GM23338 (cell line): ENCODE measurements at regions not wholly inside any gene's neighbourhood (a gene's known extent, or its start where the extent isn't known, plus 50 kb on each side); places are given as distances from the start of the nearest gene placed in this dataset.

Experiments used
- ETS1 ChIP-seq: IDR thresholded peaks from 2 replicates; pipeline ENCODE4 v1.6.1; 2016; ENCODE audit warnings: antibody characterized with exemption
- EZH2phosphoT487 ChIP-seq: fragments of 200-600 bp; sonication (generic); IDR thresholded peaks from one replicate; pipeline ENCODE4 v1.8.1; 2018; ENCODE audit warnings: antibody characterized with exemption; ENCODE audit not compliant: unreplicated experiment
- JUNB ChIP-seq: IDR thresholded peaks from one replicate; pipeline ENCODE4 v1.6.1; 2016; ENCODE audit warnings: antibody characterized with exemption; ENCODE audit not compliant: unreplicated experiment
- POLR2AphosphoS5 ChIP-seq: IDR thresholded peaks from 2 replicates; pipeline ENCODE4 v1.6.1; 2016; ENCODE audit warnings: antibody characterized with exemption, low read depth
- TF ChIP-seq, protein P1 (sequence below): IDR thresholded peaks from one replicate; pipeline ENCODE4 v1.6.1; 2018; ENCODE audit warnings: antibody characterized with exemption; ENCODE audit not compliant: unreplicated experiment
- TF ChIP-seq, protein P2 (sequence below): fragments of 250-450 bp; sonication (Bioruptor Pico); IDR thresholded peaks from 2 replicates; pipeline ENCODE4 v1.5.0; 2020; ENCODE audit warnings: mild to moderate bottlenecking, moderate library complexity

DNA sequence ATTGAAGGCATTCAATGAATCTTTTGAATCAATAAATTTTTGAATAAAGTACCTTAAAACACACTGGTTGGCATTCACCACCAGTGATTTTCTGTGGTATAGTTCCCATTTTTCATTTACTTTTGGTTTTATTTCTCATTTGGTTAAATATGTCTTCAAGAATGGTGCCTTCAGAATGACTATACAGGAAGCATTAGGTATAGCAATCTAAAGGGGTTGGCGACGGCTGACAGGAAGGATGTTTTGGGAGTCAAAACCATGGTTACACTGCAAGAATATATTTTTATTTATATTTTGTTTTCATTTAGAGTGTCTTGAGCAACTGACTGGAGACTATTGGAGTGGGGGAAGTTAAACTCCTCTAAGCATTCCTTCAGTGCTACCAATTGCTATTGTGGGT, 235.7 kb downstream of the HTR1A start (continued):
- TF ChIP-seq, protein P1, sequence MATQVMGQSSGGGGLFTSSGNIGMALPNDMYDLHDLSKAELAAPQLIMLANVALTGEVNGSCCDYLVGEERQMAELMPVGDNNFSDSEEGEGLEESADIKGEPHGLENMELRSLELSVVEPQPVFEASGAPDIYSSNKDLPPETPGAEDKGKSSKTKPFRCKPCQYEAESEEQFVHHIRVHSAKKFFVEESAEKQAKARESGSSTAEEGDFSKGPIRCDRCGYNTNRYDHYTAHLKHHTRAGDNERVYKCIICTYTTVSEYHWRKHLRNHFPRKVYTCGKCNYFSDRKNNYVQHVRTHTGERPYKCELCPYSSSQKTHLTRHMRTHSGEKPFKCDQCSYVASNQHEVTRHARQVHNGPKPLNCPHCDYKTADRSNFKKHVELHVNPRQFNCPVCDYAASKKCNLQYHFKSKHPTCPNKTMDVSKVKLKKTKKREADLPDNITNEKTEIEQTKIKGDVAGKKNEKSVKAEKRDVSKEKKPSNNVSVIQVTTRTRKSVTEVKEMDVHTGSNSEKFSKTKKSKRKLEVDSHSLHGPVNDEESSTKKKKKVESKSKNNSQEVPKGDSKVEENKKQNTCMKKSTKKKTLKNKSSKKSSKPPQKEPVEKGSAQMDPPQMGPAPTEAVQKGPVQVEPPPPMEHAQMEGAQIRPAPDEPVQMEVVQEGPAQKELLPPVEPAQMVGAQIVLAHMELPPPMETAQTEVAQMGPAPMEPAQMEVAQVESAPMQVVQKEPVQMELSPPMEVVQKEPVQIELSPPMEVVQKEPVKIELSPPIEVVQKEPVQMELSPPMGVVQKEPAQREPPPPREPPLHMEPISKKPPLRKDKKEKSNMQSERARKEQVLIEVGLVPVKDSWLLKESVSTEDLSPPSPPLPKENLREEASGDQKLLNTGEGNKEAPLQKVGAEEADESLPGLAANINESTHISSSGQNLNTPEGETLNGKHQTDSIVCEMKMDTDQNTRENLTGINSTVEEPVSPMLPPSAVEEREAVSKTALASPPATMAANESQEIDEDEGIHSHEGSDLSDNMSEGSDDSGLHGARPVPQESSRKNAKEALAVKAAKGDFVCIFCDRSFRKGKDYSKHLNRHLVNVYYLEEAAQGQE = no peak
- TF ChIP-seq, protein P2, sequence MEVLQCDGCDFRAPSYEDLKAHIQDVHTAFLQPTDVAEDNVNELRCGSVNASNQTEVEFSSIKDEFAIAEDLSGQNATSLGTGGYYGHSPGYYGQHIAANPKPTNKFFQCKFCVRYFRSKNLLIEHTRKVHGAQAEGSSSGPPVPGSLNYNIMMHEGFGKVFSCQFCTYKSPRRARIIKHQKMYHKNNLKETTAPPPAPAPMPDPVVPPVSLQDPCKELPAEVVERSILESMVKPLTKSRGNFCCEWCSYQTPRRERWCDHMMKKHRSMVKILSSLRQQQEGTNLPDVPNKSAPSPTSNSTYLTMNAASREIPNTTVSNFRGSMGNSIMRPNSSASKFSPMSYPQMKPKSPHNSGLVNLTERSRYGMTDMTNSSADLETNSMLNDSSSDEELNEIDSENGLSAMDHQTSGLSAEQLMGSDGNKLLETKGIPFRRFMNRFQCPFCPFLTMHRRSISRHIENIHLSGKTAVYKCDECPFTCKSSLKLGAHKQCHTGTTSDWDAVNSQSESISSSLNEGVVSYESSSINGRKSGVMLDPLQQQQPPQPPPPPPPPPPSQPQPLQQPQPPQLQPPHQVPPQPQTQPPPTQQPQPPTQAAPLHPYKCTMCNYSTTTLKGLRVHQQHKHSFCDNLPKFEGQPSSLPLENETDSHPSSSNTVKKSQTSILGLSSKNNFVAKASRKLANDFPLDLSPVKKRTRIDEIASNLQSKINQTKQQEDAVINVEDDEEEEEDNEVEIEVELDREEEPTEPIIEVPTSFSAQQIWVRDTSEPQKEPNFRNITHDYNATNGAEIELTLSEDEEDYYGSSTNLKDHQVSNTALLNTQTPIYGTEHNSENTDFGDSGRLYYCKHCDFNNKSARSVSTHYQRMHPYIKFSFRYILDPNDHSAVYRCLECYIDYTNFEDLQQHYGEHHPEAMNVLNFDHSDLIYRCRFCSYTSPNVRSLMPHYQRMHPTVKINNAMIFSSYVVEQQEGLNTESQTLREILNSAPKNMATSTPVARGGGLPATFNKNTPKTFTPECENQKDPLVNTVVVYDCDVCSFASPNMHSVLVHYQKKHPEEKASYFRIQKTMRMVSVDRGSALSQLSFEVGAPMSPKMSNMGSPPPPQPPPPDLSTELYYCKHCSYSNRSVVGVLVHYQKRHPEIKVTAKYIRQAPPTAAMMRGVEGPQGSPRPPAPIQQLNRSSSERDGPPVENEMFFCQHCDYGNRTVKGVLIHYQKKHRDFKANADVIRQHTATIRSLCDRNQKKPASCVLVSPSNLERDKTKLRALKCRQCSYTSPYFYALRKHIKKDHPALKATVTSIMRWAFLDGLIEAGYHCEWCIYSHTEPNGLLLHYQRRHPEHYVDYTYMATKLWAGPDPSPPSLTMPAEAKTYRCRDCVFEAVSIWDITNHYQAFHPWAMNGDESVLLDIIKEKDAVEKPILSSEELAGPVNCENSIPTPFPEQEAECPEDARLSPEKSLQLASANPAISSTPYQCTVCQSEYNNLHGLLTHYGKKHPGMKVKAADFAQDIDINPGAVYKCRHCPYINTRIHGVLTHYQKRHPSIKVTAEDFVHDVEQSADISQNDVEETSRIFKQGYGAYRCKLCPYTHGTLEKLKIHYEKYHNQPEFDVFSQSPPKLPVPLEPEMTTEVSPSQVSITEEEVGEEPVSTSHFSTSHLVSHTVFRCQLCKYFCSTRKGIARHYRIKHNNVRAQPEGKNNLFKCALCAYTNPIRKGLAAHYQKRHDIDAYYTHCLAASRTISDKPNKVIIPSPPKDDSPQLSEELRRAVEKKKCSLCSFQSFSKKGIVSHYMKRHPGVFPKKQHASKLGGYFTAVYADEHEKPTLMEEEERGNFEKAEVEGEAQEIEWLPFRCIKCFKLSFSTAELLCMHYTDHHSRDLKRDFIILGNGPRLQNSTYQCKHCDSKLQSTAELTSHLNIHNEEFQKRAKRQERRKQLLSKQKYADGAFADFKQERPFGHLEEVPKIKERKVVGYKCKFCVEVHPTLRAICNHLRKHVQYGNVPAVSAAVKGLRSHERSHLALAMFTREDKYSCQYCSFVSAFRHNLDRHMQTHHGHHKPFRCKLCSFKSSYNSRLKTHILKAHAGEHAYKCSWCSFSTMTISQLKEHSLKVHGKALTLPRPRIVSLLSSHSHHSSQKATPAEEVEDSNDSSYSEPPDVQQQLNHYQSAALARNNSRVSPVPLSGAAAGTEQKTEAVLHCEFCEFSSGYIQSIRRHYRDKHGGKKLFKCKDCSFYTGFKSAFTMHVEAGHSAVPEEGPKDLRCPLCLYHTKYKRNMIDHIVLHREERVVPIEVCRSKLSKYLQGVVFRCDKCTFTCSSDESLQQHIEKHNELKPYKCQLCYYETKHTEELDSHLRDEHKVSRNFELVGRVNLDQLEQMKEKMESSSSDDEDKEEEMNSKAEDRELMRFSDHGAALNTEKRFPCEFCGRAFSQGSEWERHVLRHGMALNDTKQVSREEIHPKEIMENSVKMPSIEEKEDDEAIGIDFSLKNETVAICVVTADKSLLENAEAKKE (CRISPR knock-in tag) = no peak
- TF ChIP-seq EZH2phosphoT487 (no peak), ETS1 (no peak), JUNB (no peak), POLR2AphosphoS5 (no peak)
